Activated naive CD8-positive, alpha-beta T cell treated with anti-CD3 and anti-CD28 coated beads, Interleukin-2, amount 50 U/mL, for 24 hours (primary cell): ENCODE measurements at regions not wholly inside any gene's neighbourhood (a gene's known extent, or its start where the extent isn't known, plus 50 kb on each side); places are given as distances from the start of the nearest gene placed in this dataset.

Experiments
- ATAC-seq: fragments of 150-1000 bp; cut with Tn5 transposase; one replicate; pipeline ENCODE4 v1.10.0; 2021
- DNase-seq: peaks from one replicate; pipeline ENCODE4 v3.0.0; 2021
- H3K27ac Mint-ChIP-seq: one replicate; pipeline ENCODE4 v1.8.0; 2021; ENCODE audit warnings: mild to moderate bottlenecking, mixed read lengths
- H3K27me3 Mint-ChIP-seq: one replicate; pipeline ENCODE4 v1.8.0; 2021; ENCODE audit warnings: mixed read lengths
- H3K36me3 Mint-ChIP-seq: one replicate; pipeline ENCODE4 v1.8.0; 2021; ENCODE audit warnings: low read depth, mixed read lengths
- H3K4me1 Mint-ChIP-seq: one replicate; pipeline ENCODE4 v1.8.0; 2021; ENCODE audit warnings: mixed read lengths
- H3K4me3 Mint-ChIP-seq: one replicate; pipeline ENCODE4 v1.8.0; 2021; ENCODE audit warnings: mild to moderate bottlenecking, moderate library complexity, mixed read lengths
- H3K9me3 Mint-ChIP-seq: one replicate; pipeline ENCODE4 v1.8.0; 2021; ENCODE audit warnings: mixed read lengths

DNA sequence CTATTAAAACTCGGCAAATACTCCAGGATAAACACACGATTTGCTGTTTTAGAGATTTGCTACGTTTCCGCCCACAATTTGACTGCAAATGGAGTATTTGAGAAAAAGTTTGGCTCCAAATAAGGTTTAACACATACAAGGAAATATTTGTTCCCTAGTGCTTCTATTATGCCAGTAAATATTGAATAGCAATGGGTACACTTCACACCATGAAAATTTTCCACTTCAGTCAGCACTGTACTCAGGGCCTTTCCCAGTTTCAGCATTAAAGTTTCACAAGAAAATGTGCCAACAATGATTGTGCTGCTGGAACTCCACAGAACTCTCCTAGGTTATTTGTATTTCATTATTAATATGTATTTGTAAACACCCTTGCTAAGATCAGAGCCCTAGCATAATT lies 498.0 kb downstream of the TBL1XR1 start:
- Mint-ChIP-seq H3K9me3 (no peaks in the 10 kb centered on the region), H3K27me3 (no peaks in the 10 kb centered on the region), H3K36me3 (no peaks in the 10 kb centered on the region), H3K4me1 (no peaks in the 10 kb centered on the region), H3K4me3 (no peak overlapping the region), H3K27ac (no peak overlapping the region)
- ATAC-seq, result no peak
- no peak for DNase-seq

DNA sequence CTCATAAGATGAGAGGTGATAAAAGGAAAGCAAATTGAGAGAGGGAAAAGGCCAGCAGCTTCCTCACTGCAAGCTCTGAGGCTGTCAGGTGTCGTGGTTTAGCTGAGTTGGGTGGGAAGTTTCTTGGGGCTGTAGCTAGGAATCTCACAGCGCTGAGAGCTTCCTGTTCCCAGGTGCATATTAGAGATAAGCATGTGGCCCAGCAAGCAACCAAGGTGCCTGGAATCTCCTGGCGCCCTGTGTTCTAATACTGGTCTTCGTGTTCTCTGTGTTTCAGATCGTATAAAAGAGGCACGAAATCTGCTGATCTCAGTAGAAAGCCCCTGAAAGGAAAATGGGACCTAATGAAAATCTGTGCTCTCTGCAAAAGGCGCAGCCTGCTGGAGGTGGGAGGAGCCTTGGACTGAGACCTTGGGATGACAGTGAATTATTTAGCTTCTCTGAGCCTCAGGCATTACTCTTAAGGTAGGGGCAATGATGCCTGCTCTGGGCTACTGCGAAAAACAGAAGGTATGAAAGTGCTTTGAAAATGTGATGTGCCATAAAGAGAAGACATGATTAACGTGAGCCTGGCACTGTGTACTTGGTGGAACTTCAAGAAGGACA lies 499.9 kb downstream of the TBL1XR1 start:
- Mint-ChIP-seq H3K9me3 (no peaks in the 10 kb centered on the region), H3K4me1 (no peaks in the 10 kb centered on the region), H3K27me3 (no peaks in the 10 kb centered on the region), H3K27ac (no peak overlapping the region), H3K4me3 (no peak overlapping the region), H3K36me3 (no peaks in the 10 kb centered on the region)
- ATAC-seq (no peak), DNase-seq (no peak)

DNA sequence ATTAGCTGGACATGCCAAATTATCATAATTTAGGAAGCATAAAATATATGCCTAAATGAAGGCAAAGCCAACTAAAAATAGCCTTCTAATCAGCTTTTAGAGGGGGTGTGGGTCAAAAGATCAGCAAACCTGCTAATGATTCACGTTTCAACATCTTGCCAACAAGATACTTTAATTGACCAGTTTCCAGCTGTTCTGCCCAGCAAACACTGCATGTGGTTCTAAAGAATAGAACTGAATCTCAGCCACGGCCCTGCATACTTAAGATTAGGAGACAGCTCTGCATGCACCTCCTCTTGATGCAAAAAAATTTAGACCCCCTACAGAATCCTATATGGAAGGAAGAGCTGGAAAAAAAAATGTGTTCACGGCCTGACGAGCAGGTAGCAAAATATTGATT lies 500.5 kb downstream of the TBL1XR1 start:
- DNase-seq (no peak), ATAC-seq (no peak)
- Mint-ChIP-seq H3K4me1 (no peaks in the 10 kb centered on the region), H3K9me3 (no peaks in the 10 kb centered on the region), H3K27me3 (no peaks in the 10 kb centered on the region), H3K4me3 (no peak overlapping the region), H3K36me3 (no peaks in the 10 kb centered on the region), H3K27ac (no peak overlapping the region)

DNA sequence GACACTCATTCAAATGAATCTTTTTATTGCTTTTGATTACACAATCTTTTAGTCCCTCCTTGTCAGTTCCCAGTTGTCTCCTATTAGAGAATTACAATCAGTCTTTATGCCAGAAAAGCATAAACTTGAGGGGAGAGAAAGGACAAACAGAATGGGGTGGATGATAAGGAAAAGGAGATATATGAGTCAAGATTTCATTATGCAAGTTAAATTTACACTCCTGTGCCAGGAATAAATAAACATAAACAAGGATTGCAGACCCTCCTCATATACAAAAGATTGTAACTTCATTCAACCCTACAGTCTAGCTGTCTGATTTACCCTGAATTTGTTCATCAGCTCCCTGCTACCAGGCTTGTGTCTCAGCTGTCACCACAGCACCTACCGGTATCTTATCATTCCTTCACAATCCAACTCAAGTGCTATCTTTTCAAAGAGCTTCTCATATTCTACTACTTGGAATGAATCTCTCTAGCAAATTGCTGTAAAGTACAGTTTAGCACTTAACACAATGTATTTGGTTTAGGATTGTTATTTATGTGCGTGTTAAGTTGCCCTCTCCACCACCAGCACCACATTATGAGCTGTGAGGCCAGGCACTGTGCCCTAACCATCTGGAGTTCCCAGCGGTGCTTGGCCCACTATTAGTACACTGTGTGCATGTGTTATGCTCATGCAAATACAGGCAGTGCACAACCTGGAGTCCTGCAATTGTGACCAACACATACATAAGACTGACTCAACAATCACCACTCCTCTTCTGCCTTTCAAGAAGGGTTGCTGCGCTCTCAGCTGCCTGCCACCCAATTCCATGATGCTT lies 504.1 kb downstream of the TBL1XR1 start:
- H3K27ac Mint-ChIP-seq, result no peak overlapping the region
- no peaks in the 10 kb centered on the region for H3K27me3 Mint-ChIP-seq
- H3K4me3 Mint-ChIP-seq, result no peak overlapping the region
- H3K36me3 Mint-ChIP-seq, result no peaks in the 10 kb centered on the region
- no peaks in the 10 kb centered on the region for H3K9me3 Mint-ChIP-seq
- H3K4me1 Mint-ChIP-seq, result no peaks in the 10 kb centered on the region
- DNase-seq, result no peak
- no peak for ATAC-seq

DNA sequence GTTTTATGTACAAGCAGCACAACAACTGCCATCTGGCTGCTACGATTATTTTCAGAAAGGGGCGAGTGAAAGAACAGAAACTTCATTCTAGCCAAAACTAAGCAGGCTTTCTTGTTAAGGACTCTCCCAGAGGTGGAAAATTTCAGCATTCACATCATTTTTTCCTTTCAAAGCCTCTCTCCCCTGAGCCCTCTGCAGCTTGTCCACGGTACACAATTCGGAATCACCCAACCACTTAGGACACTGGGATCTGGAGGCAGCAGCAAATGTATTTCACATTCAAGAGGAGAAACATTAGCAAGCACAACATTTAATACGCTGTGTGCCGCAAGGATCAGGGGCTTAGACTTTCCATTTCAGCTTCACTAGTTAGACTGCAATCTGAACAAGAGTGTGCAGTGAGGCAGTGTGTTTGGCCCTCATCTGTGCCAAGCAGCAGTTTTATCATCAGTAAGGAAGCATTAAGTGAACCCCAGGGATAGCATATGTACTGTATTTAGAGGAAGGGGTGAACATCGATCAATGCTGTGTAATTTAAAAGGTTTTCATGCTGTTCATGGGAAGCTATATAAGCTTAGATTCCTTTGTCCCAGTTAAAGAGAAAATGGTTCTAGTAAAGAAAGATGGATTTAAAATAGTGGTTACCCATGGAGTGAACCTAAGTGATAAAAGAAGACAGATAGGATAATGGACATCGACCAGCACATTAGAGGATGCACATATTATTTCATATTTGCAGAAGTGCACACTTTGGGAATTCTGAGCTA lies 504.9 kb downstream of the TBL1XR1 start:
- H3K36me3 Mint-ChIP-seq, result no peaks in the 10 kb centered on the region
- H3K4me3 Mint-ChIP-seq, result no peak overlapping the region
- H3K27me3 Mint-ChIP-seq, result no peaks in the 10 kb centered on the region
- ATAC-seq, result no peak
- no peak overlapping the region for H3K27ac Mint-ChIP-seq
- DNase-seq, result no peak
- H3K9me3 Mint-ChIP-seq, result no peaks in the 10 kb centered on the region
- H3K4me1 Mint-ChIP-seq, result no peaks in the 10 kb centered on the region

DNA sequence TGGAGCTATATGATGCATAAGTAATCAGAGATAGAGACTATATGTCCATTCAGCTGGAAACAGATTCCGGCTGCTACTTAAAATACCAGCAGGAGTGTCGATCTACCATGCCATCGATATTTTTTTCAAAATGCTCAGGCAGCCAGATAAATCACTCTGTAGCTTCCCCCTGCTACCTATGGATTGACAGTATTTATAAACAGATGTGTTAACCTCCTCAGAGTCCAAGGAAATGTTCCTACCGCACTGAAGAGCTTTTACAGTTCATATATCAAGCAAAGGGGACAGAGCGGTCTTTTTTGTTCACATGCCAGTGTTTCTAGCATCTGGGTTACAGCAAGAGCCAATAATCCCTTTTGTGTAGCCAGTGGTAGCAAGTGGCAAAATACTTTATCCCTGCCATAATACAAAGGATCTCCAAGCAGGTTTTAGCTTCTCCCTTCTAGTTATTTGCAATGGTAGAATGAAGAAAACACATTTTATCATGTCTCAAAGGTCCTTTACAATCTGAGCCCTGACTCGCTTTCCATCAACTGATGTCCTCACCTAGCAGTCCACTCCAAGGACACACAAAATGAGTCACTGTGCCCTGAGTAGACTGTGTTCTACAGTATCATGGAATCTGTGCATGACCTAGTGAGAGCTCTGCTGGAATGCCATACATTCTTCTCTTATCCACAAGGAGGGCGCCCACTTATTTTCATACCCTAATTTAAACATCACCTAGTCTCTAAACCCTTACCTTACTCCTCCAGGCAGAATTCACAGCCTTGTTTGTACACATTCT lies 507.0 kb downstream of the TBL1XR1 start:
- H3K4me1 Mint-ChIP-seq, result no peaks in the 10 kb centered on the region
- ATAC-seq (no peak), DNase-seq (no peak)
- H3K36me3 Mint-ChIP-seq, result no peaks in the 10 kb centered on the region
- no peak overlapping the region for H3K27ac Mint-ChIP-seq
- no peaks in the 10 kb centered on the region for H3K27me3 Mint-ChIP-seq
- peaks cover 5% of the 10 kb centered on the region for H3K9me3 Mint-ChIP-seq
- H3K4me3 Mint-ChIP-seq, result no peak overlapping the region

DNA sequence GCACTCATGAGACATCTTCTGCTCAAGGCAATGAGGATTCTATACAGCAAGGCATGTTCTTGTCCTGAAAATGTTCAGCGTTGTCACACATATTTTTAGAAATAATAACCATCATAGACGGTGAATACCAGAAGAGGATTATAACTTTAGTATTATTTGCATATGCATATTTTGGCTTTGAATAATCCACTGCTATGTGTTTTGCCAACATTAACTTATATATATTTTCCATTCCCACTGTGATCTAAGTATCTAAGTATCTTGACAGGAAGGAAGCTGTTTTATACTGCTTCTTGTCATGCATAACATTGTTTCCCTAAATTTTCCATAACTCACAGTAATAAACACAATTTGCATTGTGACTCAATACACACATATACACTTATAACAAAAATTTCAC lies 509.5 kb downstream of the TBL1XR1 start:
- DNase-seq (no peak), ATAC-seq (no peak)
- Mint-ChIP-seq H3K4me3 (no peak overlapping the region), H3K9me3 (peaks cover 17% of the 10 kb centered on the region), H3K36me3 (no peaks in the 10 kb centered on the region), H3K27ac (no peak overlapping the region), H3K4me1 (no peaks in the 10 kb centered on the region), H3K27me3 (no peaks in the 10 kb centered on the region)

DNA sequence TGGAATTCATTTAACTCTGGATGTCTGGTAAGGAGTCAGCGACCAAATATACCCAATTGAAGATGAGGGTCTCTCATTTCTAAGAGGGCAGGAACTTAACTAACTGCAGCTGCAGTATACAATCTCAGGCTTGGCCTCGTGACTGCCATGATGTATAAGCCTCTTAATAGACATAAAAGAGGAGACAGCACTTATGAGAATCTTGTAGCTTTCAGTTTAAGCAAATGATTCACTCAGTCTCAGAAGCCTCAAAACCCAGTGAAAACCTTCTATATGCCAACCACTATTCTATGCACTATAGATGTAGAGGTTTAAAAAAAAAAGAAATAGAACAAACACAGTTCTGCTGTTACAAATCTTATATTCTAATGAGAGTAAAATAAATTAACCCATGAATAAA lies 513.9 kb downstream of the TBL1XR1 start:
- H3K4me3 Mint-ChIP-seq, result no peak overlapping the region
- DNase-seq (no peak), ATAC-seq (no peak)
- no peaks in the 10 kb centered on the region for H3K4me1 Mint-ChIP-seq
- H3K27ac Mint-ChIP-seq, result no peak overlapping the region
- H3K36me3 Mint-ChIP-seq, result no peaks in the 10 kb centered on the region
- no peaks in the 10 kb centered on the region for H3K27me3 Mint-ChIP-seq
- H3K9me3 Mint-ChIP-seq, result peaks cover 24% of the 10 kb centered on the region

DNA sequence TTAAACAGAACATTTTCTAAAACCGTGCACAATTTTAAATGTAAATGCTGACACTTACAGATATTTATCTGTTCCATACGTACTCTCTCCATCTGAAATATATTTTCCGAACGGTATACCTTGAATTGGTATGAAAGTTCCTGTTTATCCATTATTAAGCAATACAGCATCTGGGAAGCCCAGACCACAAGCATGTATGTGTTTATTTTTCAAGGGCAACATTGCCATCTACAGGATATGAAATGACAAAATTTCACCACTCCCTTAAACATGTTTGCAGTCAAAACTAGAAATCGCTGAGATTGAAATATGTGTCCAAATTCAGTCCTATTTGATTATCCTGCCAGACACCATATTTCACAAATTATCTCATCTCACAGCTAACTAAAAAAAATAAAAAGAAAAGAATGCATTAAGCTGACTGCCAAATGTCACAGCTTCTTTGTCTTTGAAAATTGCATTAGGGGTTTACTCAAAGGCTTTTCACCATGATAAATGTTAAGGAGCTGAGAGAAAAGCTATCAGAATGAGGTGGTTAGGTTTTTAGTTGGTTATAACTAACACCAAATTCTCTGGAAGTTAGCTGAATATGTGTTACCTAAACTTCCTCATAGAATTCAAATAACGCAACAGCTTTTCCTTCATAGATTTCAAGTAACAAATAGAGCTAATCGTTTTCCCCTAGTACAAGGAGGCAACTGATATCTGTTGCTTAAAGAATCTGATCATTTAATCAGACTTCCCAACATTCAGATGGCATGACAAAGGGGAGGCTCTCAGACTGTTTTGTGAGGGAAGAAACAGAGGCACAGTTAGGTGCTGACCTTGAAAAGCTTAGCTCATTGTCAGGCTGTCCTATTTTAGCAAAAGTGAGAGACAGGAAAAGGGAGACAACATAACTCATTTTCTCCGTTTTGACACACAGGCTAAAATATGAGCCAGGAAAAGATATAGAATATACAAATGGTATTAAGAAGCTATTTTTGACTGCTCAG lies 533.1 kb downstream of the TBL1XR1 start:
- H3K9me3 Mint-ChIP-seq, result no peaks in the 10 kb centered on the region
- DNase-seq, result no peak

DNA sequence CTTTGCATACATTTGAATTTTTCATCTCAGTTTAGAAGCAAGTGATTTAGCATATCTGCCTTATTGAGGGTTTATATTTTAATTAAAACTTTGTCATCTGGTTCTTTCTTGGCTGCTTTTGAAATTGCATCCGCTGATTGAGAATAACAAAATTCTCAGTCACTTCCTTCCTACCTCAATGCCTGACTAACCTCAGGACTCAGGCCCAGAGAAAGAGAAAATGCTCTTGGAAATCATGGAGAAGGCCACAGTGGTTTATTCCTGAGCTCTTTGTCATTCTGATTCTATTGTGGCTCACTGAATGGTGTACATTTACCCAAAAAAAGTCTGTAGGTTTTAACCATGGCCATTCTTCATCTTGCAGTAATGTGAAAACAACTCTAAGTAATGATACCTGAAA lies 533.9 kb downstream of the TBL1XR1 start:
- H3K9me3 Mint-ChIP-seq, result no peaks in the 10 kb centered on the region
- no peak for DNase-seq
- no peak for ATAC-seq
- no peak overlapping the region for H3K4me3 Mint-ChIP-seq
- no peaks in the 10 kb centered on the region for H3K4me1 Mint-ChIP-seq
- no peaks in the 10 kb centered on the region for H3K36me3 Mint-ChIP-seq
- H3K27me3 Mint-ChIP-seq, result no peaks in the 10 kb centered on the region
- H3K27ac Mint-ChIP-seq, result no peak overlapping the region

More for the DNA sequence above, 533.1 kb downstream of the TBL1XR1 start:
- no peak for ATAC-seq
- Mint-ChIP-seq H3K4me1 (no peaks in the 10 kb centered on the region), H3K27me3 (no peaks in the 10 kb centered on the region), H3K4me3 (no peak overlapping the region), H3K36me3 (no peaks in the 10 kb centered on the region), H3K27ac (no peak overlapping the region)

DNA sequence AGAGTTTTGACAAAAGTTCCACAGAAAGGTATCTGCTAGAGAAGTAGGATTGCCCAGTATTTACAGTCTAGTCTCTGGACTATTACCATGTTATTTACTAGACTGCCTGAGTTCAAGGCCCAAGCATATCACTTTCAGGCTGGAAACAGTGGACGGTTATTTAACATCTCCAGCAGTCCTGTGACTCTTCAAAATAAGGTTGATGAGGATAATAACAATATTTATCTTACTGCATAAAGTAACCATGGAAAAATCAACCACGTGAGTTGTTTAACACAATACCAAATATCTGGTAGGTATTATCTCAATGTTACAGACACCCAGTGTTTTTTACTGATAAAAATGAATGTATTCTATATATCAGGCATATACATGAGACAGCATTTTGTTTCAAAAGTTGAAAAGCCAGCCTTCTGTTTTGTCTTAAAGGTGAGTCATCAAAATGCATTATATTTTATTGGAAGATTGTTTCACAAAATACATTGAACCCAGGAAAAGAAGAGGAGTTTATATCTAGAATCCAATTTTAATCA lies 535.8 kb downstream of the TBL1XR1 start:
- Mint-ChIP-seq H3K9me3 (no peaks in the 10 kb centered on the region), H3K27me3 (no peaks in the 10 kb centered on the region), H3K4me3 (no peak overlapping the region), H3K27ac (no peak overlapping the region), H3K36me3 (no peaks in the 10 kb centered on the region), H3K4me1 (no peaks in the 10 kb centered on the region)
- ATAC-seq (no peak), DNase-seq (no peak)

DNA sequence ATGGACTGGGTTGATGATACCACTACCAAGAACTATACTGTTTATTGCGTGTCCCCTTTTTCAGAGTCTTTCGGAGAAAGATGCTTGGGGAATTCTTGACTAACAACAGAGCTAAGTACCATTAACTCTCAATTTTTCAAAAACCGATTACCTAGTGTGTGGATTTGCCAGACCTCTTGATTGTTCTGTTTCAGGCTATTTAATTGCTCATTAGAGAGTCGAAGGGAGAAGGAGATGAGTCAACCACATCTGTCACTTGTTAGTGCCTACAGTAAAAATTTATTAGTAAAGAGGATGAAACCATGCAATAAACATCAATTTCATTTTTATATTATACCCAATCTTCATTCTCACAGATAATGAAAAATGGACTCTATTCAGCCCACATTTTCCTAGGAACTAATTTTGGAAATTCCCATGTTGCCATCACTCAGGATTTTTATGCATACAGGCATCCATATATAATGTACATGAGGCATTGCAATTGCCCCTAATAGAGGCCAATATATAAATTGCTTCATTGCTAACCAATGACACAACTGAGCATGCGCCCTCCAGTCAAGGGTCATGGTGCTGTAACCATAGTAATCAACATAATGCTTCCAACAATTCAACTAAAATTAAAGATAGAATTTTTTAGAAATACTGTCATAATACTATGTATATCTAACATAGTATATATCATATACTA lies 541.7 kb downstream of the TBL1XR1 start:
- Mint-ChIP-seq H3K4me3 (no peak overlapping the region), H3K27ac (no peak overlapping the region), H3K27me3 (no peaks in the 10 kb centered on the region), H3K36me3 (no peaks in the 10 kb centered on the region), H3K9me3 (no peaks in the 10 kb centered on the region), H3K4me1 (no peaks in the 10 kb centered on the region)
- no peak for DNase-seq
- no peak for ATAC-seq

DNA sequence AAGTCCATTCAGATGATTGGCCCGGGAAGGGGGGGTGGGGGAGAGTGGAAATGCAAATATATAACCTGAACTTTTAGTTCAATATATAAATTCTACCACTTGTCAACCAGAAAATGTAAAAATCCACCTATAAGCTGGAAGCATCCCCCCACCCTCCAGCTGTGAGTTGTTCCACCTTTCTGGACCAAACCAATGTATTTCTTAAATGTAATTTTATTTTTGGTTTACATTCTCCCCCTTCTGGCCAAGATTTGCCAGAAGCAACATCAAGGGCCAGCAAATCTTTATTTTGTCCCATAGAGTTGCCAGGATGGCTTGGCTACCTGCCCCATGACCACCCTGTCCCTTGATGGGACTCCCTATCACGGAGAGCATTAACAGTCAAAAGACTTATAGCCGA lies 545.7 kb downstream of the TBL1XR1 start:
- no peaks in the 10 kb centered on the region for H3K36me3 Mint-ChIP-seq
- DNase-seq, result no peak
- no peak for ATAC-seq
- H3K4me1 Mint-ChIP-seq, result no peaks in the 10 kb centered on the region
- no peaks in the 10 kb centered on the region for H3K27me3 Mint-ChIP-seq
- H3K27ac Mint-ChIP-seq, result no peak overlapping the region
- no peaks in the 10 kb centered on the region for H3K9me3 Mint-ChIP-seq
- H3K4me3 Mint-ChIP-seq, result no peak overlapping the region
